SKM-1 treated with dmso at 0.1 percent for 144 hours (cell line): ENCODE measurements at regions not wholly inside any gene's neighbourhood (a gene's known extent, or its start where the extent isn't known, plus 50 kb on each side); places are given as distances from the start of the nearest gene placed in this dataset.
"Not testable (repeated sequence)": the region's sequence is repeated elsewhere in the genome, so short reads cannot be mapped to it uniquely, and the experiment has no call there.

Experiments used
- DNase-seq: peaks from one replicate; lab custom pipeline; 2025; ENCODE audit not compliant: unreplicated experiment; lab: John Stamatoyannopoulos, UW

DNA sequence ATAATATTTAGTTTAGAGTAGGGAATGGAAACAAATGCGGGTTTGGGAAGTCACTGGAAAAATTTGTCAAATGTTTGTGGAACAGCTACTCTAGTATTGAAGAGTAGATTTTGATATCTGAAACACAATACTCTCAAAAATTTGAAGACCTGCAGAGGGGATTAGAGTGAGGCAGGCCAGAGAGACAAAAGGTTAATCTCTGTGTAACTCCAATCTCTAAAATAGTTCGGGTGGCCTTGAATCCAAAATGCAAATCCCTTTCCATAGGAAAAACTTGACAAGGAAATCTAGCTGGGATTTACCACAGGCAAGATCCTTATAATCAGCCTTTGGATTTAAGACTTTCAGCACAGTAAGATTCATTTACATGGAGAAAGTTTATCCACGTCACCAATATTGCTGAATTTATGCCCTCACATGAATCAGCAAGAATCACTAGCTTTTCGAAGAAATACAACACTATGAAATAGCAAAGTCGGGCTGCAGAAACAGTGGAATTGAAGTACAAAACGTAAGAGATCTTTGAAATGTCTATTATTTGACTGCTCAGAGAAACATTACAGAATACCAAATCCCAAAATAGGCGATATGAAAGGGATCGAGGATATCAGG is 423.7 kb upstream of the ZNF804A start:
- DNase-seq = no peak

DNA sequence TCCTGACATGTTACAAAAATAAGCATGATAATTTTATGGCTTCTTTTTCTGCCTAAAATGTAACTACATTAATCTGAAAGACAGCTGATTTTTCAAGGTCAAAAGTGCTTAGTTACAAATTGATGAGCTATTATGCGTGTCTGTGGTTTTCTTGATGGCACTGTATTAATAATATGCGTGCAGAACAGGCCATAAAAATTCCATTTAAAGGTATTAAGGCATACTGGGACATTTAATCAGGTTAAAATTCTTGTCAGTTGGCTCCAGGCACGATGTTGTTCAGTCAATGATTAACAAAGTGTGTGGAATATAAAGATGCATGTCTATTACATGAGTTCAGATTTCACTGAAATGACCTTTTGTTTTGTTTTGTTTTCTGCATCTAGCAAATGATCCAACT is 420.1 kb upstream of the ZNF804A start:
- no peak for DNase-seq

DNA sequence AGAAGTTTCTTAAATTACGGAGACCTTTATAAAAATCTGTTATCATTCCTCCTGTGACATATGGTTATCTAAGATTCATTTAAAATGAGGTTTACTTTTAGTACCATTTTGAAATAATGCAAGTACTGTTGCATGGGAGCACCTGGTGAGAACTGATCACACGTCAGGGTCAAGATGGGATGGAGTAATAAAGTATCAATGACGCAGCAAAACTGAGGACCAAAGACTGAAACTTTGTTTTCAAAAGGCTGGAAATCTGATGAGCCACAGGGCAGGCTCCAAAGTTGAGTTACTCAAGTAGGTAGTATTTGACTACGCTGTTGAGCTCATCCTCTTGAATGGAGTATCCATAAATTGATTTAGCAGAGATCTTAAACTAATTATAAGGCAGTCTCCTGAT is 411.9 kb upstream of the ZNF804A start:
- DNase-seq = no peak

DNA sequence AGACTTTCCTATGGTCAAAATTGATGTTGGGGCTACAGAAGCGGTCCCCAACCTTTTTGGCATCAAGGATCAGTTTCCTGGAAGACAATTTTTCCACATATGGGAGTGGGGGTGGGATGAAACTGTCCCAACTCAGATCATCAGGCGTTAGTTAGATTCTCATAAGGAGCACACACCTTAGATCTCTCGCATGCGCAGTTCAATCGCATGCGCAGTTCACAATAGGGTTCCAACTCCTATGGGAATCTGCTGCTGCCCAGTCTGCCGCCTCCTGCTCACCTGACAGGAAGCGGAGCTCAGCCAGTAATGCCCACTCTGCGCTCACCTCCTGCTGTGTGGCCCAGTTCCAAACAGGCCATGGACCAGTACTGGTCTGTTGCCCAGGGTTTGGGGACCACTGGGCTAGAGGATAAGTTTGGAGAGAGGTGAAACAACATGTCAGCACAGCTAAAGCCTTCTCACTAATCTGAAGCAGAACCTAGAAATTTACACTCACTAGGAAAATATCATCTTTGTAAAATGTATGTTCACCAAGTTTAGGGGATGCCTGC is 410.8 kb upstream of the ZNF804A start:
- no peak for DNase-seq

DNA sequence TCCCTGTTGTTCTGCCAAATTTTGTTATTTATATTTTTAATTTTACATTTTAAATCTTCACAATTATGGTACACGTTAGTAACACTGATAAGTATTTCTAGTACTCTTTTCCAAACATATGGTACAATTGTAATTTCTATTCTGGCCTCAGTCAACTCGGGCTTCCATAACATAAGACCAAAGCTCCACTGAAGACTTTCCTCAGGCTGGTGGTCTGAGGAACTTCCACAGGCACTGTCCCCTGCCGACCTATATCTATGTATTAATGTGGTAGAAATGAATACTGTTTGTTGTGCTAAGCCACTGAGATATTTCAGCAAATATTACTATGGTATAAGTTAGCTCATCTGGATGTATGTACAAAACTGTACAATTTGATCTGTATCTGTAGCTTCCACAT is 407.6 kb upstream of the ZNF804A start:
- no peak for DNase-seq

DNA sequence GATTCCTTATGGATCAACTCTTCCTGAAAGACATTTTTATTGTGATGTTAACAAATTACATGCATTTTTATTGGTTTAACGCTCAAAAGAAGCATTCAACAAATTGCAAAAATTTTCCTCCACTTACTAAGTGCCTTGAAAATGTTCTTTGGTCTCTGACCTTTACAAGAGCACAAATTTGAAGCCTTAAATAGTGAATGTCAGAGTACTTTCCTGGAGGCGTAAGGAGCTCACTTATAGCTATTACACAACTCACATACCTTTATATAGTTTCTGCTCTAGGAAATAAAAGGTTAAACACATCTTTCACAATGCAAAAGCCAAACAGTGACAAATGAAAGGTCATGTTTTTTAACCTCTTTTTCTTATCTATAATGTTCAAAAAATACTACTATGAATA is 405.7 kb upstream of the ZNF804A start:
- no peak for DNase-seq

DNA sequence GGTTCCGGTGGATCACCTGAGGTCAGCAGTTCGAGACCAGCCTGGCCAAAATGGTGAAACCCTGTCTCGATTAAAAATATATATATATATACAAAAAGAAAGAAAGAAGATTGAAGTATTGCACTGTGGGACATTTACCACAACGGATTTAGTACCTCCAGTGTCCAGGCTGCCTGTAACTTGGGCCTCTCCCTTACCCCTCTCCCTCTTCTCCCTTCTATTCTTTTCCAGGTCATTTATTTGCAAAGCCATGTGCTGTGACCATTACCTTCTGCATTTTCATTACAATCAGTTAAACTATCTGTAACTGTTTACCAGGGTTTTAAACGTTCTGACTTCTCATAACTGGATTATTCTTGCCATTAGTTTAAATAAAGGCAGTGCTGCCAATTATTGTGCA is 400.9 kb upstream of the ZNF804A start:
- DNase-seq = no peak

DNA sequence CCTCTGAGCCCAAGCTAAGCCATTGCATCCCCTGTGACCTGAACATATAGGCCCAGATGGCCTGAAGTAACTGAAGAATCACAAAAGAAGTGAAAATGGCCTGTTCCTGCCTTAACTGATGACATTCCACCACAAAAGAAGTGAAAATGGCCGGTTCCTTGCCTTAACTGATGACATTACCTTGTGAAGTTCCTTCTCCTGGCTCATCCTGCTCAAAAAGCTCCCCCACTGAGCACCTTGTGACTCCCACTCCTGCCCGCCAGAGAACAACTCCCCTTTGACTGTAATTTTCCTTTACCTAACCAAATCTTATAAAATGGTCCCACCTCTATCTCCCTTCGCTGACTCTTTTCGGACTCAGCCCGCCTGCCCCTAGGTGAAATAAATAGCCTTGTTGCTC is 399.5 kb upstream of the ZNF804A start:
- DNase-seq = not testable (repeated sequence)

DNA sequence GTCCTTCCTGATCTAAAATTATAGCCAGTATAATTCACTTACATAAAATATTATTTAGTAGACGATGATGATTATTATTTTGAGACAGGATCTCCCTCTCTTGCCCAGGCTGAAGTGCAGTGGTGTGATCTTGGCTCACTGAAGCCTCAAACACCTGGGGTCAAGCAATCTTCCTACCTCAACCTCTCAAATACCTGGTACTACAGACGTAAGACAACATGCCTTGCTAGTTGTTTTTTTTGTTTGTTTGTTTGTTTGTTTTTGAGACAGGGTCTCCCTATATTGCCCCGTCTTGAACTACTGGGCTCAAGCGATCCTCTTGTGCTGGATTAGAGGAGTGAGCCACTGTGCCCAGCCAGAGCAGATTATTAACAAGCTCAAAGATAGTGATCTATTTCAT is 399.1 kb upstream of the ZNF804A start:
- DNase-seq = no peak

DNA sequence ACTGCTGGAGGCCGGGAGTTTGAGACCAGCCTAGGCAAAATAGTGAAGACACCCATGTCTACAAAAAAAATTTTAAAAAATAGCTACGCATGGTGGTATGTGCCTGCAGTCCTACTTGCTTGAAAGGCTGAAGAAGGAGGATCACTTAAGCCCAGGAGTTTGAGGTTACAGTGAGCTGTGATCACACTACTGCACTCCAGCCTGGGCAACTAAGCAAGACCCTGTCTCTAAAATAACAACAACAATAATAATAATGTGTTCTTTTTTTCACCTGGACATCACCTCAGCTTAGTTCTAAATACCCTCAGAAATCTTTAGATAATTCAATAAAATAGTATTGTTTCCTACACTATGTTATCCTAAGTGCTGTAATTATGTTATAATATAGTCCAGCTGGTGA is 397.1 kb upstream of the ZNF804A start:
- DNase-seq = no peak

DNA sequence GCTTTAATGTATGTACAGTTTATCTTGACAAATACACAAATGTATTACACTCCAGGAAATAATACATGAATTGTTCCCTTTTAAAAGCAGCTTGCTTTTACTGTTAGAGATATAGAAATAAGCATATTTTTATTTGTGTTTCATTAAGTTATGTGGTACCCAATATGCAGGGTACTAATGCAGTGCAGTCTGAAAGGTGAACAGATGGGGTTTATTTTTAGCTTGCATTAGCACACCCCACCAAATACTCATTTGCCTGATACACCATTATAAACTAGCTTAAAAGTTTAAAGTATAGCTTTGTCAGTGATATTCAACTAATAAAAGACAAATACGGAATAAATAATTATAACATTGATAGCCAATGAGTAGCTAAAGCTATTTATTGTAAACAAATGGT is 394.7 kb upstream of the ZNF804A start:
- no peak for DNase-seq

DNA sequence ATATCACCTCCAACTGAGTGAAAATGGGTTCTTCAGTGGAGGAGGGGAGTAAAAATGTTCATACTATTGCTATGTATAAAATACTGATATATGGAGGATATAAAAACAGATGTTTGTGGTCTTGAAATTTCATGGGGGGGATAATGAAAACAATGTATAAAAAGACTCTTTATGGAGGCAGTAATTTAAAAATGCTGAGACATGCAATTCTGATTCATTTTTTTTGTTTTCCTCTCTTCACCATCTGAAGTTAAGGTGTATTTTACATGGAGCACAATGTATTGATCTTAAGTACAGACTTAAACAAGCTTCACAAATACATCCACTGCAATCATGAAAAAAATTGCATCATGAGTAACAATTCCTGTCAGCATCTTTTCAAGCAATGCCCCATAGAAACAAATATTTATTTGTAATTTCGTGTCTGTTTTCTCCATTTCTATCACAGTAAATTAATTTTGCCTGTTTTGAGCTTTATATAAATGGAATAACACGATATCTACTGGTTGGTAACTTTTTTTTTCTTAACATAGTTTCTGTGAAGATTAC is 393.2 kb upstream of the ZNF804A start:
- no peak for DNase-seq

DNA sequence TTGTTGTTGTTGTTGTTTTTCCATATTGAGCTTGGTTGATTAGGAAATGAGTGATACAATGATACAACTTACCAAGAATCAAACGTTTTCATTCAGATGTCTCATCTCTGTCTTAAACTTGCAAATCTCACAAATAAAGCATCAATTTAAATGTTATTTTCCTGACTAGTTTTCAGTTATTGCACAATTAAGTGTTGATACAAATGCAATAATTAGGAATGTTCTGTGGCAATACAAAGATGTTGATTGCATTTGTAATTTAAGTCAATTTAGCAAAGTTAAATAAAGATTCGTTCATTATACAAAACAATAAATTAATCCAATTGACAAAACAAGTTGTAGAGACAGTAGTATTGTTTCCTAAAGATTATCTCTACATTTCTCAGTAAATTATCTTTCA is 392.3 kb upstream of the ZNF804A start:
- no peak for DNase-seq

DNA sequence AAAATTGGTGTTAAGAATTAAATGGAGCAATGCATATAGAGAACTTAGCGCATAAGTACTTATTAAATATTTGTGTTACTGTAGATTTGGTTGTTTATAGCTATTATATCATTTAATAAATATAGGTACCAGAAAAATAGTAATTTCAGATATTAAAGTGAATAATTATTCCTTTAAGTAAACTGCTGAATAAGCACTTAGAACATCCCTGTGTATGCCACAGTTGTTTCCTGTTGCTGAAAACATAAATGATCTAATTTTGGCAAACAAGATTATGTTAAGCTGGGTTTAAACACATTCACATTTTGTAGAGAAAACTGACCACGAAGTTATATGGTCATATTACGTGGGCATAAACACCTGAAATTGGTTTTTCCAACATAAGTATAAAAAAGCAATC is 388.0 kb upstream of the ZNF804A start:
- DNase-seq = no peak

DNA sequence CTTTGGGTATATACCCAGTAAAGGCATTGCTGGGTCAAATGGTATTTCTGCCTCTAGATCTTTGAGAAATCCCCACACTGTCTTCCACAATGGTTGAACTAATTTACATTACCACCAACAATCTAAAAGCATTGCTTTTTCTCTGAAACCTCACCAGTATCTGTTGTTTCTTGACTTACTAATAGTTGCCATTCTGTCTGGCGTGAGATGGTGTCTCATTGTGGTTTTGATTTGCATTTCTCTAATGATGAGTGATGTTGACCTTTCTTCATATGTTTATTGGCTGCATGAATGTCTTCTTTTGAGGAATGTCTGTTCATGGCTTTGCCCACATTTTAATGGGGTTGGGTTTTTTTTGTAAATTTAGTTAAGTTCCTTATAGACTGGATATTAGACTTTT is 382.6 kb upstream of the ZNF804A start:
- no peak for DNase-seq

DNA sequence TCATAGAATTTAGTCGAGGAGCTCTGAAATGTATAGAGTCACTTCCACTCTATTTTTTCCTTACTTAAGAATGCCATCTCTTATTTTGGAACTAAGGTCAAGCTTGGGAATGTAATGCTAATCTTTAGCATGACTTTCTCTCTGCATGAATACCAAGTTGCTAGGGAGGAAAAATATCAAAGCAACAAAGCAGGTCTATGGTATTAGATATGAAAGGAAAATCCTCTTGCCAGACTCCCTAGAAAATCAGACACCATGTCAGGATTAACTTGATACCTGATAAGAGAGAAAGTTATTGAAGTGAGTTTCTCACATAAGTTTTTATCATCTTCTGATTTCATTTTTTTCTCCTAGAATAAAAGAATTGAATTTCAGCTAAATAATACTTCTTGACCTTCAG is 341.7 kb upstream of the ZNF804A start:
- no peak for DNase-seq

DNA sequence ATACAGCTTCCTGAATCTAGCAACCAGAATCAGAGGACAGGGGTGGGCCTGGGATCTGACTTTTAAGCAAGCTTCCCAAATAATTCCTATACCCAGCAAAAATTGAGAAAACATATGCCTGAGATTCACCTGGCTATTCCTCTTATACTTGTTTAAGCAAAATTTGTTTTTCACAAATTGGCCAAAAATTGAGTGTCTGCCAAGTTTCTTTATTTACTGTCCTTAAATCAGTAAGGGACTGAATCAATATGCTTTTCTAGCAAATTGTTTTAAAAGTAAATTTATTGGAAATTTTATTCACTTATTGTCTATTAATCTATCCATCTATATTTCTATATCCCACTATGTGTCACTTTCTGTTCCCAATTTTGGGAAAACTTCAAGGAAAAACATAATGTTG is 337.0 kb upstream of the ZNF804A start:
- DNase-seq = no peak

DNA sequence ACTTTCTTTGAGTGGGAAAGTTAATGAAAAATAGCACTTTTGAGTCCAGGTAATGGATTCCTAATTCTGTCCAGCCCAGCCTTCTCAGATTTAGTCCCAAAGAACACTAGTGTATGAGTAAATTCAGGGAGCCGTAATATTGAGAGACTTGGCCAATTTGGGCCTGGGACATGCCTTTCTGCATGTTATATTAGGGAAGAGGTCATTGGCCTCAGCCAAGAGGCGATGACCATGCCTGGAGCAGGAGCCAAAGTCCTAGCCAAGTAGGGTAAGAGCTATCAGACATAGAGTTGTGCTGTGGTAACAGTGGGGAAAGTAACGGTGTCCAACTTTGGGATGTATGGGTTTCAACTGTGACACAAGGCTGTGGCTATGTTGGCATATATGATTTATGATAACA is 336.5 kb upstream of the ZNF804A start:
- no peak for DNase-seq

DNA sequence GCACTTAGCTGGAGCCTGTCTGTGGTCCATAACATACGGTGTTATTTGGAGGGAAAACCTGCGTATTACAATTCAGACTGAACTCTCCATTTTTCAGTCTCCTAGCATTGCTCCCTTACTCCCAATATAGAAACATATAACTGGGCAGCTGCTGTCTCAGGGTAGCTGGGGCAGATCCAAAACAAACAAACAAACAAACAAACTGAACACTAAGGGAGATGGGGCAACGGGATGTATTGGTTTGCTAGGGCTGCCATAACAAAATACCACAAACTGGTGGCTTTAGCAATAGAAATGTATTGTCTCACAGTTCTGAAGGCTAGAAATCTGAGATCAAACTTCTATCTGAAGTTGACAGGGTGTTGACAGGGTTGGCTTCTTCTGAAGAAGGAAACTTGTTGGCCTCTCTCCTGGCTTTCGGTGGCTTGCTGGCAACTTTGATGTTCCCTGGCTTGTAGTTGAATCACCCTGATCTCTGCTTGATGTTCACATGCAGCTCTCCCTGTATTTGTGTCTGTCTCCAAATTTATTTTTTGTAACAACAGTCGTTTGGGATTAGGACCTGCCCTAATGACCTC is 329.3 kb upstream of the ZNF804A start:
- DNase-seq = no peak

DNA sequence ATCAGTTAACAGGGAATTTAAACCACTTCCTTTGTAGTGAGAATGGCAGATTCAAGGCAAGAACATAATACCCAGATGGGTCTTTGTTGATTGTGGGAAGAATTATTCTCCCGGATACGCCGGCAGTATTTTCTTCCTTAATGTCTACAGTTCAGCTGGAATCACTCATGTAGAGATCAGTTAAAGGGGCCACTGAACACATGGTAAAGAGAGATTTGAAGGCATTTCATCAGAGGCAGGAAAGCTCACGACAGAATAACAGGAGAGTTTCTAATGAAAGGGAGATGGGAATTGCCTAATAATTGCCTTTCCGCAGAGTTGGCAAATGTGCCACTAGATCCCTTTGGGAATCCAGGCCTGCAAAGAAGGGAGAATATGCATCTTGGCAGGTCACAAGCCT is 327.7 kb upstream of the ZNF804A start:
- DNase-seq = no peak

DNA sequence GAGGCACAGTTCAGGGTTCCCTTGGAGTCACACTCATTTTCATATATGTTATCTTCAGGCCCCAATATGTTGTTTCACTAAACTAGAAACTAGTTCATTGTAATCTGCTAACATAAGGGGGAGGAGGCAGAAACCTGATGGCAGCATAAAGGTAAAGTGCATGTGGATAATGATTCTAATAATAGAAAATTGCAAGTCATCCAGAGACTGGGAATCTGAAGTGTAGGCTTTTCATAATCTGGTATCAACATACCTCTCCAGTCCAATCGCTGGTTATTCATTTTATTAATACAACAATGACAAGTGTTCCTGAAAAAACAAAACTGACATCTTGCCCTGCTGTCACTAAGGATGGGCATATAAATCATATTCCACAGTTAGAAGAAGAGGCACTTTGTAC is 326.3 kb upstream of the ZNF804A start:
- no peak for DNase-seq

DNA sequence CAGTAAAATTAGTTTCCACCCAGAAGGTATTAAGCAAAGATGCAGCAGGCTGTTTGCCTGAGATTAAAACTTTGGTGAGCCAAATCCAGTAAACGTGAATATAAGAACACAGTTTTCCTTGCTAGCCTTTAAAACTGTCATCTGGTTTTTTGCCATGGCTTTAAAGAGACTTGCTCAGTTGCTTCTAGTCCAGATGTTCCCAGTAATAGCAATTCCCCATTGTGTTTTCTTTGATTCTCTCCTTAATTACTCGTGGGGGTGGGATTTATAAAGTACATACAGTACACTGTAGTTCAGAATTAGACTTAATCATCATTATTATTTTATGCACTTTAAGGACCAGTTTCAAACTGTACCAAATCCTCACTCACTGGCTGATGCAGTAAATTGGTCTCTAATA is 303.5 kb upstream of the ZNF804A start:
- no peak for DNase-seq

DNA sequence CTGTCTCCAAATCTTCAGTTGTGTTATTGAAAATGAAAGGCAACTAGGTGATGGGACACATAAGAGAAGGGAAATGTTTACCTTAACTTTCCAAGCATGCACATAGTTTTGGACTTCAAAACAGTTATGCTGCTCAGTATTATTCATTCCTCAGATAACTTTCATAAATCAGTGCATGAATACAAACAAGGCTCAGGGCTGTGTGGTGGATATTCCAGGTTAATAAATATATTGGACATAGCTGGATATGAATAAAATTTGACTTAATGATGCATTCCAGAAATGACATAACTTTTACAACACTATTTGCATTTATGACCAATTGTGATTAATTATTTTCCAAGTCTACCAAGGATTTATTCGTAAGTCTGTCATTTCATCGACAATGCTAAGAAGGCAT is 301.2 kb upstream of the ZNF804A start:
- DNase-seq = no peak
